Activated CD8-positive, alpha-beta T cell treated with anti-CD3 and anti-CD28 coated beads for 36 hours (primary cell): ENCODE measurements at regions not wholly inside any gene's neighbourhood (a gene's known extent, or its start where the extent isn't known, plus 50 kb on each side); places are given as distances from the start of the nearest gene placed in this dataset.

ENCODE experiments used
- ATAC-seq: fragments of 200-7000 bp; cut with Tn5 transposase; one replicate; pipeline ENCODE4 v1.10.0; 2021; ENCODE audit warnings: mild to moderate bottlenecking, moderate library complexity
- CTCF ChIA-PET: fragments of 350-600 bp; sonication (Branson Sonifier 250); formaldehyde crosslinking; loops from one replicate; lab custom pipeline; 2021; ENCODE audit warnings: antibody characterized with exemption; lab: Charles Lee
- POLR2A ChIA-PET: fragments of 350-600 bp; sonication (Branson Sonifier 250); formaldehyde crosslinking; loops from one replicate; lab custom pipeline; 2021; ENCODE audit warnings: antibody characterized with exemption; lab: Charles Lee
- DNase-seq: peaks from one replicate; pipeline ENCODE4 v3.0.0-alpha.2; 2020
- H3K27ac Mint-ChIP-seq: one replicate; pipeline ENCODE4 v1.8.0; 2021; ENCODE audit warnings: mild to moderate bottlenecking, mixed read lengths
- H3K27me3 Mint-ChIP-seq: one replicate; pipeline ENCODE4 v1.8.0; 2021; ENCODE audit warnings: mixed read lengths
- H3K36me3 Mint-ChIP-seq: one replicate; pipeline ENCODE4 v1.8.0; 2021; ENCODE audit warnings: low read depth, mixed read lengths
- H3K4me1 Mint-ChIP-seq: one replicate; pipeline ENCODE4 v1.8.0; 2021; ENCODE audit warnings: low read depth, mixed read lengths
- H3K4me3 Mint-ChIP-seq: one replicate; pipeline ENCODE4 v1.8.0; 2021; ENCODE audit warnings: mild to moderate bottlenecking, moderate library complexity, mixed read lengths
- H3K9me3 Mint-ChIP-seq: one replicate; pipeline ENCODE4 v1.8.0; 2021; ENCODE audit warnings: mixed read lengths
- intact Hi-C: fragments of 100-400 bp; cut with micrococcal nuclease; formaldehyde crosslinking; loops from one replicate; pipeline ENCODE4 v1.10.0; 2022
- TF ChIP-seq, protein P1 (sequence below): fragments of 200-600 bp; IDR thresholded peaks from one replicate; pipeline ENCODE4 v1.8.0; 2022; ENCODE audit warnings: antibody characterized with exemption, mild to moderate bottlenecking

DNA sequence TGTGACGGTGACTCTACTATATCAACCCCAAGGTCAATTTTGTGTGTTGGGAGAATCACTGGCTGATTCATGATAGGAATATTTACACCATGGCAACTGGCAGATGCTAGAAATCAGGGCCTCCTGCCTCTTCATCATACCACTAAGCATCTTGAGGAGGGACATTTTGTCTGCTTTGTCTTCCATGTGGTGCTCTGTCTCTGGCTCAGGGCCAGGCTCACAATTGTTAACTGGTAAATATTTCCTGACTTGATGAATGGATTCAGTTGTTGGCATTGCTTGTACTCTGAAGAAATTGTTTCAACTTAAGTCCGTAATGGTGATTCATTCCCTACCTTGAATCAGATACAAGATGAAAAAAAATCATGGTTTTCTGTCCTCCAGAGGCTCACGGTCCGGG is 292.7 kb downstream of the HAPSTR1 start:
- Mint-ChIP-seq H3K4me3 (no peak overlapping the region), H3K4me1 (no peaks in the 10 kb centered on the region), H3K36me3 (no peaks in the 10 kb centered on the region), H3K27me3 (no peaks in the 10 kb centered on the region), H3K9me3 (peaks cover 5% of the 10 kb centered on the region), H3K27ac (no peak overlapping the region)
- DNase-seq (no peak), ATAC-seq (no peak)
- TF ChIP-seq, protein P1, sequence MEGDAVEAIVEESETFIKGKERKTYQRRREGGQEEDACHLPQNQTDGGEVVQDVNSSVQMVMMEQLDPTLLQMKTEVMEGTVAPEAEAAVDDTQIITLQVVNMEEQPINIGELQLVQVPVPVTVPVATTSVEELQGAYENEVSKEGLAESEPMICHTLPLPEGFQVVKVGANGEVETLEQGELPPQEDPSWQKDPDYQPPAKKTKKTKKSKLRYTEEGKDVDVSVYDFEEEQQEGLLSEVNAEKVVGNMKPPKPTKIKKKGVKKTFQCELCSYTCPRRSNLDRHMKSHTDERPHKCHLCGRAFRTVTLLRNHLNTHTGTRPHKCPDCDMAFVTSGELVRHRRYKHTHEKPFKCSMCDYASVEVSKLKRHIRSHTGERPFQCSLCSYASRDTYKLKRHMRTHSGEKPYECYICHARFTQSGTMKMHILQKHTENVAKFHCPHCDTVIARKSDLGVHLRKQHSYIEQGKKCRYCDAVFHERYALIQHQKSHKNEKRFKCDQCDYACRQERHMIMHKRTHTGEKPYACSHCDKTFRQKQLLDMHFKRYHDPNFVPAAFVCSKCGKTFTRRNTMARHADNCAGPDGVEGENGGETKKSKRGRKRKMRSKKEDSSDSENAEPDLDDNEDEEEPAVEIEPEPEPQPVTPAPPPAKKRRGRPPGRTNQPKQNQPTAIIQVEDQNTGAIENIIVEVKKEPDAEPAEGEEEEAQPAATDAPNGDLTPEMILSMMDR, result no peak
- POLR2A ChIA-PET, result no interaction called here
- intact Hi-C loops, result no loop called here
- CTCF ChIA-PET, result no interaction called here

DNA sequence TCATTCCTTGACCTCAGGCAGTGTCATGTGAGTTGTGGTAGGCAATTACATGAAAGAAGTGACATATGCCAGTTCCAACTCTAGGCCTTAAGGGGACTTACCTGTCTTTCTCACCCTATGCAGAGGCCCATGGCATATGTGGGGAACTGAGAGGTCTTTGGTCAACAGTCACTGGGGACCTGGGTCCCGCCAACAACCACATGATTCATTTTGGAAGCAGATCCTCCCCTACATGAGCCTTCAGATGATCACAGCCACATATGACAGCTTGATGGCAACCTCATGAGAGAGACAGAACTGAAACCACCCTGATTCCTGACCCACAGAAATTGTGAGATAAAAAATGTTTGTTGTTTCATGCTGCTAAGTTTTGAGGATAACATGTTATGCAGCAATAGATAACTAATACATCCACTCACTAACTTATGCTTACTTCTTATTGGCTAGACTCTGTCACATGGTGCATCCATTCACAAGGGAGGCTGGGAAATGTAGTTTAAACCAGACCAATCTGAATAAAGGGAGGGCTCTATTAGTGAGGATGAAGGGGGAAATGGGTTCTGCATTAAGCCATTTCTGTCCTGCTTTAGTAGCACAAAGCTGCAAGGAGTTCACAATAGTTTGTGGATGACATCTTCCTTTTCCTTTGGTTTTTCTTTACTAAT is 298.2 kb downstream of the HAPSTR1 start:
- no peaks in the 10 kb centered on the region for H3K4me1 Mint-ChIP-seq
- POLR2A ChIA-PET, result no interaction called here
- no peaks in the 10 kb centered on the region for H3K36me3 Mint-ChIP-seq
- no peak for ATAC-seq
- H3K4me3 Mint-ChIP-seq, result no peak overlapping the region
- CTCF ChIA-PET, result no interaction called here
- intact Hi-C loops, result no loop called here
- no peak for DNase-seq
- H3K27ac Mint-ChIP-seq, result no peak overlapping the region
- no peaks in the 10 kb centered on the region for H3K27me3 Mint-ChIP-seq
- TF ChIP-seq, protein P1, result no peak
- peaks cover 5% of the 10 kb centered on the region for H3K9me3 Mint-ChIP-seq

DNA sequence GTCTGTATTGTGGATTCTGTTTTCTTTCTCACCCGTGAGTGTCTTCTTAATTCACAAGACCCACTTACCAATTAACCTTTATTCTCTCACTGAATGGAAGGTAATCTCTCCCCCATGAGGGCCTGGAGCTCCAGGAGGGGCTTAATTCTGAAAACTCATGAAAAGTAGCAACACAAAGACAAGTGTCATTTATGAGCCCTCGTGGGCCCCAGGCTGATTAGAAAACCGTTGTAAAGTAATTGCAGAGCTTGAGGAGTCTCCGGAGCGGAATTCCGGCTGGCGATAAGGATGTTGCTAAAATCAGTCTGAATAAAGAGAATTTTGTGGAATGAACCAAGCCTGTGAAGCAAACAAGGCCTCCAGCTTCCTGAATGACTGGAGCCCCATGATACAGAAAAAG is 301.5 kb downstream of the HAPSTR1 start:
- TF ChIP-seq, protein P1, result no peak
- no peak overlapping the region for H3K4me3 Mint-ChIP-seq
- H3K27ac Mint-ChIP-seq, result no peak overlapping the region
- H3K4me1 Mint-ChIP-seq, result no peaks in the 10 kb centered on the region
- no peaks in the 10 kb centered on the region for H3K36me3 Mint-ChIP-seq
- intact Hi-C loops, result no loop called here
- peaks cover 2% of the 10 kb centered on the region for H3K27me3 Mint-ChIP-seq
- ChIA-PET CTCF (no interaction called here), POLR2A (no interaction called here)
- ATAC-seq (no peak), DNase-seq (no peak)
- H3K9me3 Mint-ChIP-seq, result peaks cover 1% of the 10 kb centered on the region

DNA sequence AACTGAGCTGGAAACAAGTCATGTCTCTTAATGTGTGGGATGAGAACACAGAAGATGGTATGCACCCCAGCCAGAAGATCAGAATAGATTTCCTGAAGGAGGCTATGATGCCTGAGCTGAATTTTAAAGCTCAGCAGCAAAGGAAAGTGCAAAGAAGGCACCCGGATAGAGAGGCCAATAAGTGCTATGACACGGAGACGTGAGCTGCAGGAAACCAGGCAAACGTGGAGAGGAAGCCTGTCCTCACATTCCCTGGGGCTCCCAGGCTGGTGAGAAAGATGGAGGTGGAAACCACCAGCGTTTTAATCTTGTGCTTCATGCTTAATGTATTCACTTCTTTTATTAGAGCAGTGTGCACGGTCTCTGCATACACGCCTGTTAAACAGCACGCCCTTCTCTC is 302.1 kb downstream of the HAPSTR1 start:
- H3K27ac Mint-ChIP-seq, result no peak overlapping the region

DNA sequence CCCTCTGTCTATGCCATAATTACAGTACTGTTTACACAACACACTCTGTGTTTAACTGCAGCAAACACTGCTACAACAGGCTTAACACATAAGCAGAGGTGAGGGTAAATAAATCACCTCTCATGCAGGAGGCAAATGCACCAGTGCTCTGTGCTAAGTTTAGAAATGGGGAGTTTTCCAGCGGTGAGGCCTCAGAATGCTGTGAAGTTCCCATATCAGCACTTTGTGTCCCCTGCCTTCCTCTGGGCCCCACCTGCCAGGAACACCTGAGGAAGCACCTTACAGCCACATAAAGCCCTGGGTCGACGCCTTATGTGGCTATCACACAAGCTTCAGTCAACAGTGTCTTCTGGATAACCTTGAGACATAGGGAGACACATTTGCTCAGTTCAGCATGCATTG is 304.5 kb downstream of the HAPSTR1 start:
- TF ChIP-seq, protein P1, result no peak
- Mint-ChIP-seq H3K9me3 (no peaks in the 10 kb centered on the region), H3K4me3 (no peak overlapping the region), H3K27ac (no peak overlapping the region), H3K4me1 (no peaks in the 10 kb centered on the region), H3K36me3 (no peaks in the 10 kb centered on the region), H3K27me3 (peaks cover 2% of the 10 kb centered on the region)
- CTCF ChIA-PET, result no interaction called here
- DNase-seq (no peak), ATAC-seq (no peak)
- POLR2A ChIA-PET, result no interaction called here
- intact Hi-C loops, result no loop called here

More for the DNA sequence above, 302.1 kb downstream of the HAPSTR1 start:
- CTCF ChIA-PET, result no interaction called here
- Mint-ChIP-seq H3K4me3 (no peak overlapping the region), H3K36me3 (no peaks in the 10 kb centered on the region), H3K4me1 (no peaks in the 10 kb centered on the region), H3K27me3 (peaks cover 2% of the 10 kb centered on the region), H3K9me3 (no peaks in the 10 kb centered on the region)
- TF ChIP-seq, protein P1, result no peak
- intact Hi-C loops, result no loop called here
- DNase-seq, result no peak
- ATAC-seq, result no peak
- POLR2A ChIA-PET, result no interaction called here
